ENCODE measurements at regions not wholly inside any gene's neighbourhood (a gene's known extent, or its start where the extent isn't known, plus 50 kb on each side); places are given as distances from the start of the nearest gene placed in this dataset.

DNA sequence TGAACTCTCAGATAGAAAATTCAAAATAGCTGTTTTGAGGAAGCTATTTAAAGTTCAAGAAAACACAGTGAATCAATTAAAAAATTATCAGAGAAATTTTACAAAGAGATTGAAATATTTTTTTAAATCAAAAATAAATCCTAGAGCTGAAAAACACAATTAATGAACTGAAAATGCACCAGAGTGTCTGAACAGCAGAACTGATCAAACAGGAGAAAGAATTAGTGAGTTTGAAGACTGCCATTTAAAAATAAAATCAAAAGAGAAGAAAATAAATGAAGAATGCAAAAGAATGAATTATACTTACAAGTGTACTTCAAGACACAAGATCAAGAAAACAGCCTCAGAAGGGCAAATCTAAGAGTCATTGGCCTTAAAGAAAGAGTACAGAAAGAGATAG is 1000.2 kb upstream of the ATXN8OS start:
- H3K4me1 Mint-ChIP-seq: no peaks in the 10 kb centered on the region
- H3K9me3 Mint-ChIP-seq: peaks cover 19% of the 10 kb centered on the region

DNA sequence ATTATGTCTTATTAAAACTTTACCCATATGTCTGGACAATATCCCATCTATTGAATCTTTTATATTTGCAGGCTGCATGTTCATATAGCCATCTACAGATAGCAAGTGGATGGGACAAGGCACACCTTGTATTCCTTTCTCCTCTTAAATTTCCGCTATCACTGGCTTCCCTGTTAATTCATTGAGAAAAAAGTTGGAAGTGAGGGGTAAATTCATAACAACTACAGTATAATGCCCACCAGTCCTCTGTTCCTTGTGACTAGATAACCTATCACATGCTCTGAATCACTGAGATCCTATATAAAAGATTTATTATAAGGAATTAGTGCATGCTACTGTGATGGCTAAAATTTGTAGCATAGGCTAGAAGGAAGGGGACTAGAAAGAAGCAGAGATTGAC is 1005.8 kb upstream of the ATXN8OS start:
- no peak for DNase-seq (ENCODE audit: low spot score)
- no peak for TF ChIP-seq EZH2phosphoT487 (IDR thresholded peaks at IDR 0.05)
- no peak for TF ChIP-seq EZH2 (IDR thresholded peaks at IDR 0.05)
- TF ChIP-seq, protein P1, sequence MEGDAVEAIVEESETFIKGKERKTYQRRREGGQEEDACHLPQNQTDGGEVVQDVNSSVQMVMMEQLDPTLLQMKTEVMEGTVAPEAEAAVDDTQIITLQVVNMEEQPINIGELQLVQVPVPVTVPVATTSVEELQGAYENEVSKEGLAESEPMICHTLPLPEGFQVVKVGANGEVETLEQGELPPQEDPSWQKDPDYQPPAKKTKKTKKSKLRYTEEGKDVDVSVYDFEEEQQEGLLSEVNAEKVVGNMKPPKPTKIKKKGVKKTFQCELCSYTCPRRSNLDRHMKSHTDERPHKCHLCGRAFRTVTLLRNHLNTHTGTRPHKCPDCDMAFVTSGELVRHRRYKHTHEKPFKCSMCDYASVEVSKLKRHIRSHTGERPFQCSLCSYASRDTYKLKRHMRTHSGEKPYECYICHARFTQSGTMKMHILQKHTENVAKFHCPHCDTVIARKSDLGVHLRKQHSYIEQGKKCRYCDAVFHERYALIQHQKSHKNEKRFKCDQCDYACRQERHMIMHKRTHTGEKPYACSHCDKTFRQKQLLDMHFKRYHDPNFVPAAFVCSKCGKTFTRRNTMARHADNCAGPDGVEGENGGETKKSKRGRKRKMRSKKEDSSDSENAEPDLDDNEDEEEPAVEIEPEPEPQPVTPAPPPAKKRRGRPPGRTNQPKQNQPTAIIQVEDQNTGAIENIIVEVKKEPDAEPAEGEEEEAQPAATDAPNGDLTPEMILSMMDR (IDR thresholded peaks at IDR 0.05): no peak
- no peaks in the 10 kb centered on the region for H3K79me2 ChIP-seq (ENCODE audit: low read depth)
- no peaks in the 10 kb centered on the region for H3K36me3 ChIP-seq
- H4K20me1 ChIP-seq (ENCODE audit: low read depth): no peaks in the 10 kb centered on the region
- peaks cover 5% of the 10 kb centered on the region for H3K9me3 Mint-ChIP-seq
- H3K4me1 ChIP-seq: no peaks in the 10 kb centered on the region
- H3K9me3 ChIP-seq (ENCODE audit: low read depth): no peaks in the 10 kb centered on the region
- no peaks in the 10 kb centered on the region for H3K4me1 Mint-ChIP-seq
- H2AFZ ChIP-seq (replicated peaks): no peak overlapping the region
- no peak overlapping the region for H3K9ac ChIP-seq
- H3K4me2 ChIP-seq: no peak overlapping the region
- no peaks in the 10 kb centered on the region for H3K27me3 Mint-ChIP-seq (ENCODE audit: insufficient read depth, low read depth)
- no peaks in the 10 kb centered on the region for H3K27me3 ChIP-seq
- no peak overlapping the region for H3K4me3 ChIP-seq
- H3K27ac ChIP-seq: no peak overlapping the region
- no peak overlapping the region for H3K27ac Mint-ChIP-seq
- H3K4me3 Mint-ChIP-seq: no peak overlapping the region
- no peaks in the 10 kb centered on the region for H3K36me3 Mint-ChIP-seq
- no peaks in the 10 kb centered on the region for H3F3A ChIP-seq (ENCODE audit: low read depth)

More for the DNA sequence above, 1000.2 kb upstream of the ATXN8OS start:
- no peaks in the 10 kb centered on the region for H3K36me3 Mint-ChIP-seq
- DNase-seq (ENCODE audit: low spot score): no peak
- H3F3A ChIP-seq (ENCODE audit: low read depth): no peaks in the 10 kb centered on the region
- TF ChIP-seq, protein P1 (IDR thresholded peaks at IDR 0.05): no peak
- TF ChIP-seq EZH2 (IDR thresholded peaks at IDR 0.05): no peak
- TF ChIP-seq EZH2phosphoT487 (IDR thresholded peaks at IDR 0.05): no peak
- H3K4me3 Mint-ChIP-seq: no peak overlapping the region
- H3K4me2 ChIP-seq: no peak overlapping the region
- no peak overlapping the region for H3K27ac ChIP-seq
- H4K20me1 ChIP-seq (ENCODE audit: low read depth): no peaks in the 10 kb centered on the region
- H3K9ac ChIP-seq: no peak overlapping the region
- H3K27ac Mint-ChIP-seq: no peak overlapping the region
- H3K4me1 ChIP-seq: no peaks in the 10 kb centered on the region
- H3K36me3 ChIP-seq: no peaks in the 10 kb centered on the region
- H2AFZ ChIP-seq (replicated peaks): no peak overlapping the region
- H3K4me3 ChIP-seq: no peak overlapping the region
- H3K9me3 ChIP-seq (ENCODE audit: low read depth): no peaks in the 10 kb centered on the region
- no peaks in the 10 kb centered on the region for H3K27me3 ChIP-seq
- H3K79me2 ChIP-seq (ENCODE audit: low read depth): no peaks in the 10 kb centered on the region
- H3K27me3 Mint-ChIP-seq (ENCODE audit: insufficient read depth, low read depth): no peaks in the 10 kb centered on the region

- Histone ChIP-seq H3K79me2 (ENCODE audit: low read depth) (no peaks in the 10 kb centered on the region), H3K4me1 (no peaks in the 10 kb centered on the region), H3K9ac (no peak overlapping the region), H3K9me3 (ENCODE audit: low read depth) (no peaks in the 10 kb centered on the region), H3K36me3 (no peaks in the 10 kb centered on the region), H4K20me1 (ENCODE audit: low read depth) (no peaks in the 10 kb centered on the region), H3F3A (ENCODE audit: low read depth) (no peaks in the 10 kb centered on the region), H2AFZ (replicated peaks) (no peak overlapping the region), H3K4me2 (no peak overlapping the region), H3K27me3 (no peaks in the 10 kb centered on the region), H3K27ac (no peak overlapping the region), H3K4me3 (no peak overlapping the region)
- Mint-ChIP-seq H3K9me3 (no peaks in the 10 kb centered on the region), H3K4me3 (no peak overlapping the region), H3K27ac (no peak overlapping the region), H3K36me3 (no peaks in the 10 kb centered on the region), H3K4me1 (peaks cover 2% of the 10 kb centered on the region), H3K27me3 (ENCODE audit: insufficient read depth, low read depth) (peaks cover 4% of the 10 kb centered on the region)
- no peak for DNase-seq (ENCODE audit: low spot score)
- TF ChIP-seq EZH2phosphoT487 (IDR thresholded peaks at IDR 0.05): no peak
- no peak for TF ChIP-seq EZH2 (IDR thresholded peaks at IDR 0.05)
- TF ChIP-seq, protein P1 (IDR thresholded peaks at IDR 0.05): no peak
These were observed 1013.1 kb upstream of the ATXN8OS start for GRCh38 chr13:69094485-69094884.

Data from neural progenitor cell (in vitro differentiated cells).